ENCODE measurements at regions not wholly inside any gene's neighbourhood (a gene's known extent, or its start where the extent isn't known, plus 50 kb on each side); places are given as distances from the start of the nearest gene placed in this dataset.

GRCh38 chr7:85449478-85449877, 262.6 kb upstream of the SEMA3D start:
- H3K4me3 ChIP-seq (ENCODE audit: low read length, poor library complexity, severe bottlenecking), result no peak overlapping the region
- H3K4me2 ChIP-seq (ENCODE audit: low read depth, low read length, poor library complexity, severe bottlenecking), result no peak overlapping the region
- no peaks in the 10 kb centered on the region for H3K79me2 ChIP-seq (ENCODE audit: insufficient read depth, low read length)
- H3K36me3 ChIP-seq (ENCODE audit: insufficient read depth, low read length), result no peaks in the 10 kb centered on the region
- no peak overlapping the region for H2AFZ ChIP-seq (ENCODE audit: low read length)
- no peak overlapping the region for H3K9ac ChIP-seq (ENCODE audit: low read depth, low read length, poor library complexity, severe bottlenecking)
- no peaks in the 10 kb centered on the region for H3K4me1 ChIP-seq (ENCODE audit: insufficient read depth, low read length, poor library complexity, severe bottlenecking)
- H3K27me3 ChIP-seq (ENCODE audit: insufficient read depth, low read length, poor library complexity, severe bottlenecking), result no peaks in the 10 kb centered on the region
- no peaks in the 10 kb centered on the region for H3F3A ChIP-seq (ENCODE audit: low read depth)
- no peaks in the 10 kb centered on the region for H3K9me2 ChIP-seq (replicated peaks; ENCODE audit: low read depth, low read length)
- no peaks in the 10 kb centered on the region for H4K20me1 ChIP-seq (ENCODE audit: insufficient read depth, low read length, poor library complexity, severe bottlenecking)
- TF ChIP-seq EZH2phosphoT487 (IDR thresholded peaks at IDR 0.05; ENCODE audit: borderline replicate concordance) (no peak), CTCF (conservative IDR thresholded peaks at IDR 0.05; ENCODE audit: low read length) (no peak)
- no peaks in the 10 kb centered on the region for H3K9me3 ChIP-seq (ENCODE audit: insufficient read depth, low read depth, low read length)

GRCh38 chr7:85447004-85447403, 260.1 kb upstream of the SEMA3D start:
- Histone ChIP-seq H3K9me3 (ENCODE audit: insufficient read depth, low read depth, low read length) (no peaks in the 10 kb centered on the region), H3K4me2 (ENCODE audit: low read depth, low read length, poor library complexity, severe bottlenecking) (no peak overlapping the region), H3K4me3 (ENCODE audit: low read length, poor library complexity, severe bottlenecking) (no peak overlapping the region), H3K4me1 (ENCODE audit: insufficient read depth, low read length, poor library complexity, severe bottlenecking) (no peaks in the 10 kb centered on the region), H3K27me3 (ENCODE audit: insufficient read depth, low read length, poor library complexity, severe bottlenecking) (no peaks in the 10 kb centered on the region), H3K9ac (ENCODE audit: low read depth, low read length, poor library complexity, severe bottlenecking) (no peak overlapping the region), H3K36me3 (ENCODE audit: insufficient read depth, low read length) (no peaks in the 10 kb centered on the region), H2AFZ (ENCODE audit: low read length) (no peak overlapping the region), H4K20me1 (ENCODE audit: insufficient read depth, low read length, poor library complexity, severe bottlenecking) (no peaks in the 10 kb centered on the region), H3K79me2 (ENCODE audit: insufficient read depth, low read length) (no peaks in the 10 kb centered on the region), H3K9me2 (replicated peaks; ENCODE audit: low read depth, low read length) (no peaks in the 10 kb centered on the region), H3F3A (ENCODE audit: low read depth) (no peaks in the 10 kb centered on the region)
- TF ChIP-seq EZH2phosphoT487 (IDR thresholded peaks at IDR 0.05; ENCODE audit: borderline replicate concordance) (no peak), CTCF (conservative IDR thresholded peaks at IDR 0.05; ENCODE audit: low read length) (no peak)

GRCh38 chr7:85426487-85426960, 239.7 kb upstream of the SEMA3D start:
- no peaks in the 10 kb centered on the region for H4K20me1 ChIP-seq (ENCODE audit: insufficient read depth, low read length, poor library complexity, severe bottlenecking)
- no peaks in the 10 kb centered on the region for H3K36me3 ChIP-seq (ENCODE audit: insufficient read depth, low read length)
- H3K9me3 ChIP-seq (ENCODE audit: insufficient read depth, low read depth, low read length), result no peaks in the 10 kb centered on the region

More at GRCh38 chr7:85426487-85426960, 239.7 kb upstream of the SEMA3D start:
- Histone ChIP-seq H3K4me1 (ENCODE audit: insufficient read depth, low read length, poor library complexity, severe bottlenecking) (no peaks in the 10 kb centered on the region), H3K4me2 (ENCODE audit: low read depth, low read length, poor library complexity, severe bottlenecking) (no peak overlapping the region), H3K9ac (ENCODE audit: low read depth, low read length, poor library complexity, severe bottlenecking) (no peak overlapping the region), H2AFZ (ENCODE audit: low read length) (no peak overlapping the region), H3K27me3 (ENCODE audit: insufficient read depth, low read length, poor library complexity, severe bottlenecking) (no peaks in the 10 kb centered on the region), H3K79me2 (ENCODE audit: insufficient read depth, low read length) (no peaks in the 10 kb centered on the region), H3K4me3 (ENCODE audit: low read length, poor library complexity, severe bottlenecking) (no peak overlapping the region), H3F3A (ENCODE audit: low read depth) (no peaks in the 10 kb centered on the region), H3K9me2 (replicated peaks; ENCODE audit: low read depth, low read length) (no peaks in the 10 kb centered on the region)
- no peak for TF ChIP-seq EZH2phosphoT487 (IDR thresholded peaks at IDR 0.05; ENCODE audit: borderline replicate concordance)
- TF ChIP-seq CTCF (conservative IDR thresholded peaks at IDR 0.05; ENCODE audit: low read length), result no peak

All from Loucy (cell line).